ENCODE measurements at regions not wholly inside any gene's neighbourhood (a gene's known extent, or its start where the extent isn't known, plus 50 kb on each side); places are given as distances from the start of the nearest gene placed in this dataset.

- no peak for DNase-seq (ENCODE audit: low spot score)
Measured at GRCh38 chr3:154976072-154976983, 103.8 kb upstream of the MME start.

GRCh38 chr3:154973851-154974250 lies 106.3 kb upstream of the MME start:
- DNase-seq (ENCODE audit: low spot score) = no peak

DNA sequence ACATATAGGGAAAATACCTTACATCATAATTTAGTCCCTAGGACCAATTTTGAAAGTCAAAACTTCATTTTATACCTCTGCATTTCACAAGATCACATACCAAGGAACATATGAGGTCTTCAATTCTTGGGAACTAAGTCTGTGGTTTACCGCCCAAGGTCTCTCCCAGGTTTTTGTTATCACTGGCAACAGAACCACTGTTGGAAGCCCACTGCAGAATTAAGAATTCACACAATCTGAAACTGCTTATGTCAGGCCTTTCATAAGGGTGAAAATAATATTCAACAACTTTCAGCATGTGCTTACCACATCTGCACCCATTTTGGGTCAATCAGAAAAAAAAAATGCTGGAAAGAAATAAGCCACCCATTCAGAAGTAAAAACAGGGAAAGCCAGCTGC lies 107.2 kb upstream of the MME start:
- no peak for DNase-seq (ENCODE audit: low spot score)

- DNase-seq (ENCODE audit: low spot score) = no peak
Measured at GRCh38 chr3:154971771-154972326, 108.3 kb upstream of the MME start.

DNA sequence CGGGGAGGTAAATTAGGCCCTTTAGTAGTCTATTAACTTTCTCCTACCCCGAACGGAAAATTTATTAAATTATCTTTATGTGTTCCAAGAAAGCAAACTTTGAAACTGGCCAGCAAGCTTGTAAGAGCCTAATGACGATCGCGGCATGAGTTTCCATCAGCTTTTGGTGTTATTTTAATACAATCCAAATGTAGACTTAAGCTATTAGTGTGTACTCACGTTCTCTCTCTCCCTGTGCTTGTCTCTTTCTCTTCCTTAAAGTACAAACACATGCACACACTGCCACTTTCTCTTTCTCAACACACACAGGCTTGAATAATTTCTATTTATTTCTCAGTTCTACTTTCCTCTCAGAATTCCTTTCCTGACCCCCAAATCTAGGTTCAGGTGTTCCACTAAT lies 108.8 kb upstream of the MME start:
- no peak for DNase-seq (ENCODE audit: low spot score)

GRCh38 chr3:154970797-154971196 lies 109.3 kb upstream of the MME start:
- no peak for DNase-seq (ENCODE audit: low spot score)

- no peak for DNase-seq (ENCODE audit: low spot score)
Measured at GRCh38 chr3:154969366-154969765, 110.8 kb upstream of the MME start.

DNA sequence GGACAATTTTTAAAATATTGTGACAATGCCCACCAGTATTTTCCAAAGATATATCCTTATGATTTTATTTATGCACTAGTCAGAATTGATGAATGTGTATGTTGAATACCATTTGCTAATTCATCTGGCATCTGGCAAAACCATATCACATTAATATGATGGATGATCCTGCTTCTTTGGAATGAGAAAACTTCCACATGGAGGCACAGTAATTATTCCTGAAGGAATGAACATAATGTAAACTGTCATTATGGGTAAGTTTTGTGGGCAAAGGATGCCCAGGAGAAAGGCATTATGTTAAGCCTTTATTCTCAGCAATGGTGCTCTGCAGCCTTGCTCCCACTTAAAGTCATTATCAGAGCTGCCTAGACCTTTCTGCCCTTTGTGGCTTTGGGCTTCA lies 113.0 kb upstream of the MME start:
- DNase-seq (ENCODE audit: low spot score) = no peak

- DNase-seq (ENCODE audit: low spot score) = no peak
Measured at GRCh38 chr3:154956815-154957214, 123.3 kb upstream of the MME start.

GRCh38 chr3:154955907-154956533 lies 124.1 kb upstream of the MME start:
- DNase-seq (ENCODE audit: low spot score) = no peak

- peak; percentile 42 for DNase-seq (ENCODE audit: low spot score)
Measured at GRCh38 chr3:154954757-154955156, 125.4 kb upstream of the MME start.

DNA sequence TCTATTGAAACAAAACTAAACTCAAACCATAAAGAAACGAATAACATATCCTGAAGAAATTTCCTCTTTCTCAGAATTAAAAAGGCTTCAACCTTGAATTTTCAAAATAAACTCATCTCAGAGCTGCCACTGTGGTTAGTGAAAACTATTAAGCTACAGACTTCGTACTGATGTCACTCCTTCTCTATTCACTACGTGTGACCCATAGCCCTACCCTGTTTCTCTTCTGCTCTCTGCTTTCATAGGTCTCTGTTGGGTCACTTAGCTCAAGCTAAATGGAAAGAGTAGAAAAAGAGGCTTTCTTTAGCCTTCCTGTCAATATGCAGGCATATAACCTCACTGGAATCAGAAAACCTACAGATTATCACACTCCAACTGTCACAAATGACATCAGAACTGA lies 126.6 kb upstream of the MME start:
- DNase-seq (ENCODE audit: low spot score) = no peak

GRCh38 chr3:154952553-154952952 lies 127.6 kb upstream of the MME start:
- DNase-seq (ENCODE audit: low spot score) = no peak

DNA sequence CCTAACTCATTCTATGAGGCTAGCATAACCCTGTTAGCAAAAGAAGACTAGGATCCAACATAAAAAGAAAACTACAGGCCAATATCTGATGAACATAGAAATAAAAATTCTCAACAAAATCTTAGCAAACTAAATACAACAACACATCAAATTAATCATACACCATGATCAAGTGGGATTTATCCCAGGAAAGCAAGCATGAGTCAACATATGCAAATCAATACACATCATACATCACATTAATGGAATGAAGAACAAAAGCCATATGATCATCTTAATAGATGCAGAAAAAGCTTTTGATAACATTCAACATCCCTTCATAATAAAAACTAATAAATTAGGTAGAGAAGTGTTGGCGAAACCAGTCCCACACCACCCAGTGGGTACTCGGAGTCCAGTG lies 136.1 kb upstream of the MME start:
- DNase-seq (ENCODE audit: low spot score) = no peak

GRCh38 chr3:154942827-154943226 lies 137.3 kb upstream of the MME start:
- no peak for DNase-seq (ENCODE audit: low spot score)

DNA sequence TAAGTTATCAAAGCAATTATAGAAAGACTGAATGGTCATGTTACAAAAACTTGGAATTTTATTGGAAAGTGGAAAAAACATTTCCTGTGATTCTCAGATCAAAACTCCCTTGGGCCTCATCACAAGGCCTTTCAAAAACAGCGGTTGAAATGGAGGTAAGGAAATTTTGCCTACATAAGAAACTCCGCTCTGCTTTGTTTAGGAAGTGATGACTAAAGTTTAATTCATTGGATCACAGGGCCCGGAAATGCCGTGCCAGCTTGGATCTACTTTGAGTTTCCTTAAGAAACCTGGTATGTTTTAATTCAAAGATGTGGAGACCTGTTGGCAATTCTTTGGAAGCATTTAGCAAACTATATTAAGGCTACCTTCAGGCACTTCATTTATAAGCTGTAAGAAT lies 143.9 kb upstream of the MME start:
- no peak for DNase-seq (ENCODE audit: low spot score)

- no peak for DNase-seq (ENCODE audit: low spot score)
Measured at GRCh38 chr3:154933581-154933980, 146.5 kb upstream of the MME start.

GRCh38 chr3:154932633-154933032 lies 147.5 kb upstream of the MME start:
- no peak for DNase-seq (ENCODE audit: low spot score)

GRCh38 chr3:154931484-154931883 lies 148.6 kb upstream of the MME start:
- DNase-seq (ENCODE audit: low spot score) = peak; percentile 21

- no peak for DNase-seq (ENCODE audit: low spot score)
Measured at GRCh38 chr3:154926721-154927120, 153.4 kb upstream of the MME start.

GRCh38 chr3:154921351-154921750 lies 158.8 kb upstream of the MME start:
- DNase-seq (ENCODE audit: low spot score) = no peak

DNA sequence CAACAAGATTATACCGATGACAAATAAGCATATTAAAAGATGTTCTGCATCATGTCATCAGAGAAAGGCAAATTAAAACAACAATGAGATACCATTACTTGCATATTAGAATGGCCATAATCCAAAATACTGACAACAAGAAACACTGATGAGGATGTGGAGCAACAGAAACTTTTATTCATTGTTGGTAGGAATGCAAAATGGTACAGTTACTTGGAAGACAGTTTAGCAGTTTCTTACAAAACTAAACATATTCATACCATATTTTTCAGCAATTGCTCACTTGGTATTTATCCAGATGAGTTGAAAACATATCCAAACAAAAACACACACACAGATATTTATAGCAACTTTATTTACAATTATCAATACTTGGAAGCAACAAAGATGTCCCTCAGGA lies 160.9 kb upstream of the MME start:
- DNase-seq (ENCODE audit: low spot score) = no peak

- peak; percentile 21 for DNase-seq (ENCODE audit: low spot score)
Measured at GRCh38 chr3:154904328-154904727, 175.8 kb upstream of the MME start.
